ENCODE measurements at regions not wholly inside any gene's neighbourhood (a gene's known extent, or its start where the extent isn't known, plus 50 kb on each side); places are given as distances from the start of the nearest gene placed in this dataset.

- Histone ChIP-seq H4K20me1 (ENCODE audit: insufficient read depth, low read length) (no peaks in the 10 kb centered on the region), H3K4ac (ENCODE audit: low read depth, low read length) (no peak overlapping the region), H3K4me1 (ENCODE audit: control insufficient read depth, insufficient read depth, low read length) (no peaks in the 10 kb centered on the region), H2BK20ac (ENCODE audit: low read depth, low read length) (no peak overlapping the region), H2BK5ac (ENCODE audit: low read depth, low read length, poor library complexity, severe bottlenecking) (no peak overlapping the region), H3K9ac (ENCODE audit: low read depth, low read length) (no peak overlapping the region), H2BK15ac (ENCODE audit: low read depth, low read length) (no peak overlapping the region), H3K56ac (ENCODE audit: extremely low read depth, insufficient read depth, low read length) (no peak overlapping the region), H4K8ac (ENCODE audit: low read depth in 2 of 2, low read length in 2 of 2) (no peak overlapping the region), H3K9me3 (ENCODE audit: control insufficient read depth, insufficient read depth, low read length) (0 out of 2 replicates have a peak, but pooled peaks cover 1% of the 10 kb centered on the region), H4K91ac (ENCODE audit: insufficient read depth, low read depth, low read length) (no peak overlapping the region), H3K27ac (ENCODE audit: insufficient read depth, low read length) (no peak overlapping the region), H3K23ac (ENCODE audit: low read depth, low read length) (no peak overlapping the region), H3K27me3 (ENCODE audit: control insufficient read depth, insufficient read depth, low read length) (no peaks in the 10 kb centered on the region), H3K36me3 (ENCODE audit: control insufficient read depth, insufficient read depth, low read length) (no peaks in the 10 kb centered on the region), H3K79me1 (ENCODE audit: low read depth in 1 of 2, low read length in 2 of 2) (no peaks in the 10 kb centered on the region), H3K14ac (replicated peaks; ENCODE audit: low read depth, low read length) (no peak overlapping the region), H3K4me3 (ENCODE audit: insufficient read depth, low read depth, low read length) (no peak overlapping the region), H3K9me1 (ENCODE audit: insufficient read depth, low read length) (no peaks in the 10 kb centered on the region), H2AK5ac (ENCODE audit: low read depth, low read length) (no peak overlapping the region), H2AFZ (replicated peaks; ENCODE audit: low read length, poor library complexity) (no peak overlapping the region), H2BK120ac (ENCODE audit: low read depth, low read length) (no peak overlapping the region), H2AK9ac (replicated peaks; ENCODE audit: low read depth, low read length, poor library complexity) (no peak overlapping the region), H3K18ac (ENCODE audit: low read depth, low read length) (no peak overlapping the region), H4K5ac (ENCODE audit: low read depth, low read length) (no peak overlapping the region), H3K4me2 (ENCODE audit: low read depth, low read length) (no peak overlapping the region)
- in situ Hi-C loops (cut with MboI; ENCODE audit: low sequenced_read_pairs) (no loop called here), intact Hi-C loops (cut with micrococcal nuclease) (no loop called here), dilution Hi-C loops (cut with HindIII; ENCODE audit: low sequenced_read_pairs, unreplicated experiment) (no loop called here)
- ATAC-seq (ENCODE audit: low read depth) (no peak; the same call in 1 of the 2 replicates), DNase-seq (no peak)
- TF ChIP-seq FOS (IDR thresholded peaks at IDR 0.05; ENCODE audit: low read depth, low read length) (no peak), RAD21 (IDR thresholded peaks at IDR 0.05; ENCODE audit: low read length) (no peak), NFE2L2 (IDR thresholded peaks at IDR 0.05; ENCODE audit: low read depth, low read length) (no peak), MXI1 (IDR thresholded peaks at IDR 0.05; ENCODE audit: borderline replicate concordance, low read depth, low read length) (no peak), RFX5 (IDR thresholded peaks at IDR 0.05; ENCODE audit: low read depth, low read length) (no peak), MAFK (IDR thresholded peaks at IDR 0.05; ENCODE audit: low read depth, low read length) (no peak), RCOR1 (IDR thresholded peaks at IDR 0.05; ENCODE audit: insufficient replicate concordance, low read length) (no peak), MAZ (IDR thresholded peaks at IDR 0.05; ENCODE audit: borderline replicate concordance, low read depth, low read length) (no peak), POLR2A (IDR thresholded peaks at IDR 0.05; ENCODE audit: low read depth, low read length) (no peak), USF2 (IDR thresholded peaks at IDR 0.05; ENCODE audit: low read depth, low read length) (no peak)
- TF ChIP-seq, protein P1, sequence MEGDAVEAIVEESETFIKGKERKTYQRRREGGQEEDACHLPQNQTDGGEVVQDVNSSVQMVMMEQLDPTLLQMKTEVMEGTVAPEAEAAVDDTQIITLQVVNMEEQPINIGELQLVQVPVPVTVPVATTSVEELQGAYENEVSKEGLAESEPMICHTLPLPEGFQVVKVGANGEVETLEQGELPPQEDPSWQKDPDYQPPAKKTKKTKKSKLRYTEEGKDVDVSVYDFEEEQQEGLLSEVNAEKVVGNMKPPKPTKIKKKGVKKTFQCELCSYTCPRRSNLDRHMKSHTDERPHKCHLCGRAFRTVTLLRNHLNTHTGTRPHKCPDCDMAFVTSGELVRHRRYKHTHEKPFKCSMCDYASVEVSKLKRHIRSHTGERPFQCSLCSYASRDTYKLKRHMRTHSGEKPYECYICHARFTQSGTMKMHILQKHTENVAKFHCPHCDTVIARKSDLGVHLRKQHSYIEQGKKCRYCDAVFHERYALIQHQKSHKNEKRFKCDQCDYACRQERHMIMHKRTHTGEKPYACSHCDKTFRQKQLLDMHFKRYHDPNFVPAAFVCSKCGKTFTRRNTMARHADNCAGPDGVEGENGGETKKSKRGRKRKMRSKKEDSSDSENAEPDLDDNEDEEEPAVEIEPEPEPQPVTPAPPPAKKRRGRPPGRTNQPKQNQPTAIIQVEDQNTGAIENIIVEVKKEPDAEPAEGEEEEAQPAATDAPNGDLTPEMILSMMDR (conservative IDR thresholded peaks at IDR 0.05; ENCODE audit: low read depth, low read length): no peak
- no TSS peak for BruUV-seq (replicated peaks)
- ChIA-PET CTCF (no interaction called here), POLR2A (ENCODE audit: unreplicated experiment) (no interaction called here)
Observed at GRCh38 chr4:133513901-133514300, 364.8 kb downstream of the PCDH10 start.

All from IMR-90 (cell line).